IMR-90 (cell line): ENCODE measurements at regions not wholly inside any gene's neighbourhood (a gene's known extent, or its start where the extent isn't known, plus 50 kb on each side); places are given as distances from the start of the nearest gene placed in this dataset.

Source experiments
- MAFK ChIP-seq: IDR thresholded peaks from 2 replicates; pipeline ENCODE4 v1.6.1; 2012; ENCODE audit warnings: low read depth, low read length, improper control_type of control experiment
- NFE2L2 ChIP-seq: fragments of 150-350 bp; IDR thresholded peaks from 2 replicates; pipeline ENCODE4 v1.6.1; 2016; ENCODE audit warnings: low read depth, mild to moderate bottlenecking, low read length
- POLR2A ChIP-seq: IDR thresholded peaks from 2 replicates; pipeline ENCODE4 v1.6.1; 2012; ENCODE audit warnings: mild to moderate bottlenecking, low read depth, low read length
- RAD21 ChIP-seq: IDR thresholded peaks from 2 replicates; pipeline ENCODE4 v1.6.1; 2012; ENCODE audit warnings: low read length, improper control_type of control experiment
- RFX5 ChIP-seq: IDR thresholded peaks from 2 replicates; pipeline ENCODE4 v1.8.0; 2012; ENCODE audit warnings: low read depth, mild to moderate bottlenecking, low read length, moderate library complexity
- SMC3 ChIP-seq: fragments of 150-350 bp; IDR thresholded peaks from 2 replicates; pipeline ENCODE4 v1.6.1; 2016; ENCODE audit warnings: low read depth, mild to moderate bottlenecking, antibody characterized with exemption, low read length, moderate library complexity
- TF ChIP-seq, protein P1 (sequence below): conservative IDR thresholded peaks from 2 replicates; pipeline ENCODE4 v1.5.1; 2012; ENCODE audit warnings: mild to moderate bottlenecking, low read depth, low read length, improper control_type of control experiment

DNA sequence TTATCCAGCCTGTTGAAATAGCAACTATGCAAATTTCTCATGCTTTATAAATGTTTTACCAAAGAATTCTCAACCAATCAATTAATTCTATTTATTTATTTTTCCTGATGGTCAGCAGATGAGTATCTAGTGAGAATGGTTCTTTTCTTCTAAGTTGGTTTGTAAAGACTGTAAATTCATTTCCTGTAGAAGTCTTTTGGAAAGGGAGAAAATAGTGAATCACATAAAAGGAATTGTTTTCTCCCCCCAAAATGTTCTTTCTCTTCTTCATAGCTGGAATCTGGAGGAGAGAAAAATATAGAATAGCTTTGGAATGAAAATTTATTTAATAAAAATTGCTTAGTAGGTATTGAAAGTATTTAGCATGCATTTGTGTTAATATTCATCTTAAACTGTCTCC, 836.1 kb upstream of the ZEB2 start:
- TF ChIP-seq, protein P1, sequence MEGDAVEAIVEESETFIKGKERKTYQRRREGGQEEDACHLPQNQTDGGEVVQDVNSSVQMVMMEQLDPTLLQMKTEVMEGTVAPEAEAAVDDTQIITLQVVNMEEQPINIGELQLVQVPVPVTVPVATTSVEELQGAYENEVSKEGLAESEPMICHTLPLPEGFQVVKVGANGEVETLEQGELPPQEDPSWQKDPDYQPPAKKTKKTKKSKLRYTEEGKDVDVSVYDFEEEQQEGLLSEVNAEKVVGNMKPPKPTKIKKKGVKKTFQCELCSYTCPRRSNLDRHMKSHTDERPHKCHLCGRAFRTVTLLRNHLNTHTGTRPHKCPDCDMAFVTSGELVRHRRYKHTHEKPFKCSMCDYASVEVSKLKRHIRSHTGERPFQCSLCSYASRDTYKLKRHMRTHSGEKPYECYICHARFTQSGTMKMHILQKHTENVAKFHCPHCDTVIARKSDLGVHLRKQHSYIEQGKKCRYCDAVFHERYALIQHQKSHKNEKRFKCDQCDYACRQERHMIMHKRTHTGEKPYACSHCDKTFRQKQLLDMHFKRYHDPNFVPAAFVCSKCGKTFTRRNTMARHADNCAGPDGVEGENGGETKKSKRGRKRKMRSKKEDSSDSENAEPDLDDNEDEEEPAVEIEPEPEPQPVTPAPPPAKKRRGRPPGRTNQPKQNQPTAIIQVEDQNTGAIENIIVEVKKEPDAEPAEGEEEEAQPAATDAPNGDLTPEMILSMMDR, result no peak
- TF ChIP-seq POLR2A (no peak), RAD21 (no peak), RFX5 (no peak), NFE2L2 (no peak), SMC3 (no peak), MAFK (no peak)
